ENCODE measurements at regions not wholly inside any gene's neighbourhood (a gene's known extent, or its start where the extent isn't known, plus 50 kb on each side); places are given as distances from the start of the nearest gene placed in this dataset.
A peak's percentile ranks its signal among the peaks of the same experiment; 100 is the strongest.

- ChIA-PET CTCF (no interaction called here), POLR2A (ENCODE audit: unreplicated experiment) (no interaction called here)
- Histone ChIP-seq H3K4me1 (ENCODE audit: insufficient read depth, low read length) (peaks cover 13% of the 10 kb centered on the region), H3K36me3 (ENCODE audit: low read depth, low read length) (peaks cover 6% of the 10 kb centered on the region; the same call in 1 of the 2 replicates), H3K9me2 (replicated peaks; ENCODE audit: low read length) (no peaks in the 10 kb centered on the region), H3K79me2 (ENCODE audit: low read length) (no peaks in the 10 kb centered on the region), H3K4me2 (ENCODE audit: low read length) (no peak overlapping the region), H3K9me3 (ENCODE audit: low read length) (peaks cover 14% of the 10 kb centered on the region), H2AFZ (ENCODE audit: low read length) (no peak overlapping the region), H3K27me3 (ENCODE audit: low read length) (no peaks in the 10 kb centered on the region), H4K20me1 (ENCODE audit: low read length) (no peaks in the 10 kb centered on the region), H3K4me3 (ENCODE audit: low read length) (no peak overlapping the region), H3K9ac (ENCODE audit: low read length) (no peak overlapping the region), H3K27ac (ENCODE audit: low read length) (no peak overlapping the region), H3F3A (ENCODE audit: low read length, unreplicated experiment) (no peaks in the 10 kb centered on the region)
- intact Hi-C loops (cut with micrococcal nuclease), result loop anchor here (10.0 kb wide), 1 partner anchor 591 kb away; no protein-coding TSS in a partner anchor
- ATAC-seq (no peak), DNase-seq (no peak)
- TF ChIP-seq EZH2 (IDR thresholded peaks at IDR 0.05; ENCODE audit: low read length, unreplicated experiment) (no peak), CTCF (conservative IDR thresholded peaks at IDR 0.05; ENCODE audit: low read depth, low read length) (no peak), EZH2phosphoT487 (IDR thresholded peaks at IDR 0.05; ENCODE audit: borderline replicate concordance, low read length) (no peak)
- BruUV-seq (replicated peaks), result no TSS peak
These were observed 58.1 kb upstream of the POMGNT2 start for GRCh38 chr3:43163895-43164493.

- peak; percentile 94 for ATAC-seq
These were observed 56.6 kb upstream of the POMGNT2 start for GRCh38 chr3:43162230-43163084.

More at GRCh38 chr3:43162230-43163084, 56.6 kb upstream of the POMGNT2 start:
- H3K9ac ChIP-seq (ENCODE audit: low read length), result peak overlapping the region; percentile 54
- H3K27ac ChIP-seq (ENCODE audit: low read length), result peak overlapping the region; percentile 62
- intact Hi-C loops (cut with micrococcal nuclease), result loop anchor here (1.0 to 10.0 kb wide), 8 partner anchors 17 to 592 kb away; no protein-coding TSS in a partner anchor
- peaks cover 6% of the 10 kb centered on the region; the same call in 1 of the 2 replicates for H3K36me3 ChIP-seq (ENCODE audit: low read depth, low read length)
- no peaks in the 10 kb centered on the region for H3K9me2 ChIP-seq (replicated peaks; ENCODE audit: low read length)
- TF ChIP-seq EZH2phosphoT487 (IDR thresholded peaks at IDR 0.05; ENCODE audit: borderline replicate concordance, low read length) (no peak), CTCF (conservative IDR thresholded peaks at IDR 0.05; ENCODE audit: low read depth, low read length) (peak; percentile 86), EZH2 (IDR thresholded peaks at IDR 0.05; ENCODE audit: low read length, unreplicated experiment) (no peak)
- DNase-seq, result peak; percentile 77
- TSS peak; percentile 85 for BruUV-seq (replicated peaks)
- no peaks in the 10 kb centered on the region for H3K79me2 ChIP-seq (ENCODE audit: low read length)
- H3K4me2 ChIP-seq (ENCODE audit: low read length), result peak overlapping the region; percentile 13
- POLR2A ChIA-PET (ENCODE audit: unreplicated experiment), result interaction anchor here (0.7 to 0.9 kb wide), 2 partner anchors 9 to 17 kb away, joined by 4 read pairs; no protein-coding TSS in a partner anchor
- no peaks in the 10 kb centered on the region for H4K20me1 ChIP-seq (ENCODE audit: low read length)
- H3K9me3 ChIP-seq (ENCODE audit: low read length), result peaks cover 14% of the 10 kb centered on the region
- H3K27me3 ChIP-seq (ENCODE audit: low read length), result no peaks in the 10 kb centered on the region
- CTCF ChIA-PET, result interaction anchor here (0.6 to 1.6 kb wide), 10 partner anchors 18 to 460 kb away, joined by 3 to 16 read pairs (median 4); partner anchors contain the start of gene SNRK
- peak overlapping the region; percentile 10 for H2AFZ ChIP-seq (ENCODE audit: low read length)
- H3K4me3 ChIP-seq (ENCODE audit: low read length), result no peak overlapping the region
- peaks cover 13% of the 10 kb centered on the region for H3K4me1 ChIP-seq (ENCODE audit: insufficient read depth, low read length)
- H3F3A ChIP-seq (ENCODE audit: low read length, unreplicated experiment), result no peaks in the 10 kb centered on the region
